ENCODE measurements at regions not wholly inside any gene's neighbourhood (a gene's known extent, or its start where the extent isn't known, plus 50 kb on each side); places are given as distances from the start of the nearest gene placed in this dataset.
"Not testable (repeated sequence)": the region's sequence is repeated elsewhere in the genome, so short reads cannot be mapped to it uniquely, and the experiment has no call there.

- DNase-seq (ENCODE audit: low read depth), result no peak
Measured at GRCh38 chrX:122906726-122907125, 277.4 kb upstream of the GRIA3 start.

DNA sequence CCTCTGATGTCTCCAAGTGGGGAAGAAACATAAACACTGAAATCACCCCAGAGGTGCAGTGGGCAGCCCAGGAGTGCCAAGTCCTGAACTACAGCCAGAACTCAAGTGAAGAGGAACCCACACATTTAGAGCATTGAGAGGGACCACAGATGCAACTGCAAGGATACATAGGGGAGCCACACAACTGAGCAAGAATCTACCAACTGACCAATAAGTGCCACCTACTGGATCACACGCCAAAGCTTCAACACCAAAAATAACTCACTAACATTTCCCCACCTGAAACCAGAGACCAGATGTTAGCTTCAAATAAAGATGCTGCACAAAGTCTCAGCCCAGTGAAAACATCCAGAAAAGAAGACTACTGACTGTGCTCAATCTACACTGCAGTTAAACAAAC lies 276.7 kb upstream of the GRIA3 start:
- no peak for DNase-seq (ENCODE audit: low read depth)

GRCh38 chrX:122910697-122911096 lies 273.4 kb upstream of the GRIA3 start:
- no peak for DNase-seq (ENCODE audit: low read depth)

DNA sequence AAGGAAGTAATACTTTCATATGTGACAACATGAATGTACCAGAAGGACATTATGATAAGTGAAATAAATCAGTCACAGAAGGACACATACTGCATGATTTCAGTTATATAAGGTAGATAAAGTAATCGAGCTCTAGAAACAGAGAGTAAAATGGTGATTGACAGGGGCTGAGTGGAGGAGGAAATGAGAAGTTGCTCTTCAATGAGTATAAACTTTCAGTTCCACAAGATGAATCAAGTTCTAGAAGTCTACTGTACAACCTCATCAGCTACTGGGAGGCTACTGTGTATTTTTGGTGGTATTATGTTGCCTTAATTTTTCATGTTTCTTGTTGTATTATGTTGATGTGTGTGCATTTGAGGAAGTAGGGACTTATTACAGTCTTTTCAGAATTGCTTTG lies 270.9 kb upstream of the GRIA3 start:
- no peak for DNase-seq (ENCODE audit: low read depth)

- no peak for DNase-seq (ENCODE audit: low read depth)
Measured at GRCh38 chrX:122913764-122914163, 270.3 kb upstream of the GRIA3 start.

DNA sequence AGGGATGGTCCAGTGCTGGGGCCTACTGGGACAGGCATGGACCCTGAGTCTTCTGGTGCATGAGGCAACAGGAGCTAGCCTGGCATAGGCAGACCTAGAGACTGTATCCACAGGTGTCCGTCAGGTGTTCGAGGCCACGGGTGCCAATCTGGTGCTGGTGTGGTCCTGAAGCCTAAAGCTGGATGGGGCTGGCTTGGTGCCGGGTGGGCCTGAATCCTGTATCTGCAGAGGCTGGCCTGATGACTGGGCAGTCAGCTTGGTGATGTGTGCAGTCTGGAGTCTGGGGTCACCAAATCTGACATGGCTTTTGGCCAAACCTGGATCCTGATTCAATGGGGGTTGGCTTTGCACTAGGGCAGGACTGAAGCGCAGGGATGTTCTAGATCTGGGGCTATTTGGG lies 269.8 kb upstream of the GRIA3 start:
- no peak for DNase-seq (ENCODE audit: low read depth)

DNA sequence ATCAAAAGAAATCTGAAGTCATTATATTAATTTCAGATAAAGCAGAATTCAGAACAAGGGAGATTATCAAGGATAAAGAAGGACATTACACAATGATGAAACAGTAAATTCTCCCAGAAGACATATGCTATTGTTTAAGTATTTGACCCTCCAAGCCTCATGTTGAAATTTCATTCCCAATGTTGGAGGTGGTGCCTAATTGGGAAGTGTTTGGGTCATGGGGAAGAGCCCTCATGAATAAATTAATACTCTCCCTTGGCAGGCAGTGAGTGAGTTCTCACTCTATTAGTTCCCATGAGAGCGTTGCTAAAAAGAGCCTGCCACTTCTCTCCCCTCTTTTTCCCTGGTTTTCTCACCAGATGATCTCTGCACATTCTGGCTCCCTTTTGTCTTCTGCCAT lies 249.9 kb upstream of the GRIA3 start:
- no peak for DNase-seq (ENCODE audit: low read depth)

- DNase-seq (ENCODE audit: low read depth), result no peak
Measured at GRCh38 chrX:122940199-122940598, 243.9 kb upstream of the GRIA3 start.

GRCh38 chrX:122941806-122942205 lies 242.3 kb upstream of the GRIA3 start:
- DNase-seq (ENCODE audit: low read depth), result no peak

GRCh38 chrX:122943918-122944317 lies 240.2 kb upstream of the GRIA3 start:
- DNase-seq (ENCODE audit: low read depth), result peak; percentile 42

- DNase-seq (ENCODE audit: low read depth), result no peak
Measured at GRCh38 chrX:122945328-122945727, 238.8 kb upstream of the GRIA3 start.

DNA sequence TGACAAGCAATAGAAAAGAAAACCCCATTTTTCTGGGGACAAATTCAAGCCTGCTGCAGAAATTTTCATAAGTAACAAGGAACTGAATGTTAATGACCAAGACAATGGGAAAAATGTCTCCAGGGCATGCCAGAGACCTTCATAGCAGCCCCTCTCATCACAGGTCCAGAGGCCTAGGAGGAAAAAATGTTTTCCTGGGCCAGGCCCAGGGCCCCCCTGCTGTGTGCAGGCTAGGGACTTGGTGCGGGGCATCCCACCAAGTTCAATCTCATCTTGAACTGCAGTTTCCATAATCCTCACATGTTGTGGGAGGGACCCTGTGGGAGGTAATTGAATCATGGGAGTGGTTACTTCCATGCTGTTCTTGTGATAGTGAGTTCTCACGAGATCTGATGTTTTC lies 211.5 kb upstream of the GRIA3 start:
- DNase-seq (ENCODE audit: low read depth), result no peak

DNA sequence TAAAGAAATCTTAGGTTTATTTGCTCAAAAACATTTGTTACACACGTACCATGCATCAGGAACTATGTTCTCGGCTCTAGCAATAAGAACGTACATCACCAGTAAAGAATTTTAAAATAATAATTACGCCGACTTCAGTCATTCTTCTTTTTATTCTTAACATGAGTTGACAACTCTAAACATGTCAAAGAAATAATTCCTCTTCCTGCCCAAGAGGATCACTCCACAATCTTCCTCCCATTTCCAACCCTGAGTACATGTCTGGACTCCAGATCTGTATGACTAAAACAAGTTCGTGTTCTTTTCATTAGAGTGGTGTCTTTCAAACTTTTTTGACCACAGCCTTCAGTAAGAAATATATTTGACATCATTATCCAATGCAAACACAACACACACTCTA lies 201.6 kb upstream of the GRIA3 start:
- DNase-seq (ENCODE audit: low read depth), result no peak

DNA sequence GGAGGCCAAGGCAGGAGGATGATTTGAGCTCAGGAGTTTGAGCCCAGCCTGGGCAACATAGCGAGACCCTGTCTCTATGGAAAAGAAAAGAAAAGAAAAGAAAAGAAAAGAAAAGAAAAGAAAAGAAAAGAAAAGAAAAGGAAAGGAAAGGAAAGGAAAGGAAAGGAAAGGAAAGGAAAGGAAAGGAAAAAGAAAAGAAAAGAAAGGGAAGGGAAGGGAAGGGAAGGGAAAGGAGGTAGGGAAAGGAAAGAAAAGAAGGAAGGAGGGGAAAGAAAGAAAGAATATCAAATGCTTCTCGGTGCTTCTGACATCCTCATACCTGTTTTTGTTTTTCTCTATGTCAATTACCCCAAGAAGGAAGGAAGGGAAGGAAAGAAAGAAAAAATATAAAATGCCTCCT lies 181.2 kb upstream of the GRIA3 start:
- not testable (repeated sequence) for DNase-seq (ENCODE audit: low read depth)

DNA sequence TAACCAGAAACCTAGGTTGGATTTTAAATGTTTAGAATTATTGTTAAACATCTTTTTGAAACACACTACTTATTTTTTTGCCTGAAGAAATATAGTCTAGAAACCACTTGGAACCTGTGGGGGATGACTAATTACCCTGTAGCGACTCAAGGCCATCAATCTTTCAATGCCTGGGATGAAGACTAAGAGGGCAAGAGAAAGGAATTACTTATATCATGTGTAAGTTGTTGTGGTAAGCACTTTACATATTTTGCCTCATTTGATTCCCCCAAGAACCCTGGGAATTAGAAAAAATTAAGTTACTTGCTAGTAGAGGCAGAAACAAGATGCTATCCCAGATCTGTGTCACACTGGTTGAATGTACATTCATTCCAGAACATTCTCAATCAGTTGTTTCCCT lies 170.9 kb upstream of the GRIA3 start:
- no peak for DNase-seq (ENCODE audit: low read depth)

DNA sequence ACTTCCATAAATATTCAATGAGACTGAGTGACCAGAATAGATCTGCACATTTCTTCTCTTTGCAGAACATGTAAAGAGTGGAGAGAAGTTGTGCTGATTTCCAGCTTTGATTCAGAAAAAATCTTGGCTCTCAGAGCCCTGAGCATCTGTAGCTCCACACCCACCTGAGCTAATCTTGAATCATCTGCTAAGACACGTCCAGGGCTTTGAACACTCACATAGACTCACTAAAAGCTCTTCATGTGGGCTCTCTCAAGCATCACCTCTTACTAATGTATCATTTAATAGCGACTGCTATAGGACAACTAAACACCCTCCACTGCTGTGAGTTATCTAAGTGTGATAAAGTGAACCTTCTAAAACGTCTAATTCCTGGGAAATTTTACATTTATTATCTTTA lies 147.7 kb upstream of the GRIA3 start:
- DNase-seq (ENCODE audit: low read depth), result no peak

GRCh38 chrX:123049071-123049625 lies 134.9 kb upstream of the GRIA3 start:
- no peak for DNase-seq (ENCODE audit: low read depth)

- DNase-seq (ENCODE audit: low read depth), result no peak
Measured at GRCh38 chrX:123060986-123061385, 123.1 kb upstream of the GRIA3 start.

DNA sequence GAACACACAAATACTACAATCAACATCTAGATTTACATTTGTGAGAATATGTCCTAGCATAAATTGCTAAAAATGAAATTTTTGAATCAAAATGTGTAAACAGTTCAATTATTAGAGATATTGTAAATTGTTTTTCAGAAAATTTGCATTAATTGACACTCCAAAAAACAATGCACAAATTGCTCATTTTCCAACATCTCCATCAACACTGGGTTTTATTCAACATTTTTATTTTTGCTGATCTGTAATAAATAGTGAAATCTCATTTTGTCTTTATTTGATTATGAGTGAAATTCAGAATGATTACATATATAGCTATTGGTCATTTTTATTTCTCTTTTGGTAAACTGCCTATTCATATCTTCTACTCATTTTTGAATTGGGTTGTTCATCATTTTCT lies 120.0 kb upstream of the GRIA3 start:
- DNase-seq (ENCODE audit: low read depth), result no peak

GRCh38 chrX:123072686-123073385 lies 111.2 kb upstream of the GRIA3 start:
- DNase-seq (ENCODE audit: low read depth), result no peak

DNA sequence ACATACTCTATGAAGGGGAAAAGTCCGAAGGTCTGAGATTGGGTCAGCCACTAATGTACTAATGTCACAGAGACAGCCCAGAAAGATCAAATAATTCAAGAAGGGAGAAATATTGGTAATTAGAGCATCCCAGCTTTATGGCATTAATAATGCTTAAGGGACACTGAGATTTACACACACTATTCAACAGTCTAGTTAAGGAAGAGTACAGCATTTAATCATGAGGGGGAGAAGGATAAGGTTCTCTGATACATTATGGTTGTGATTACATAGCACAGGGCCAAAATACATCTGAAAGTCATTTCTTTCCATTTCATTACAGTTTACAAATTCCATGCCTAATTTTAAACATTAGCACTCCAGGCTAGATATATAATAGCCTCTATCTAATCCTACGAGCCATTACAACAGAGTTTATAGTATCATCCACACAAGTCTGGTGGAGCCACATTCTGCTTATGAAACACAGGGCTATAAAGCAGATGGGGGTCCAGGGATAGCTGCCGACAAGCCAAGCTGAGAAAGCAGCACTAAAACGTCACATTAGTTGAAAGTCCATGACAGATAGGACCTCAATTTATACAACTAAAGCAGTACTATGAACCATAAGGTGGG lies 108.0 kb upstream of the GRIA3 start:
- no peak for DNase-seq (ENCODE audit: low read depth)

DNA sequence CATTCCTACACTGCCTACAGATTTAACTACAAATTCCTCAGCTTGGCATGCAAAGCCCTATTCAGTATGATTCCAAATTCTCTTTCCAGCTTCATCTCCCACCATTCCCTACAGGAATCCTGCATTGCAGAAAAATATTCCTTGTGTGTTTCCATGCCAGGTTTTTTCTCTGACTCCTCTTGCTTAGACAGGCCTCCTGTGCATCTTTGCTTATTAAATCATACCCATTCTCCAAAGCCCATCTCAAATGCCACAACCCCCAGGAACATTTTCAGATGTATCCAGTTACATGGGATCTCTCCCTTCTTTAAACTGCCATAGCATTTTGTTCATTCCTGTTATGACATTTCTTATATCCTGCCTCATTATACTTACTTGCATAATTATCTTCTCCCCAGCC lies 106.4 kb upstream of the GRIA3 start:
- no peak for DNase-seq (ENCODE audit: low read depth)

DNA sequence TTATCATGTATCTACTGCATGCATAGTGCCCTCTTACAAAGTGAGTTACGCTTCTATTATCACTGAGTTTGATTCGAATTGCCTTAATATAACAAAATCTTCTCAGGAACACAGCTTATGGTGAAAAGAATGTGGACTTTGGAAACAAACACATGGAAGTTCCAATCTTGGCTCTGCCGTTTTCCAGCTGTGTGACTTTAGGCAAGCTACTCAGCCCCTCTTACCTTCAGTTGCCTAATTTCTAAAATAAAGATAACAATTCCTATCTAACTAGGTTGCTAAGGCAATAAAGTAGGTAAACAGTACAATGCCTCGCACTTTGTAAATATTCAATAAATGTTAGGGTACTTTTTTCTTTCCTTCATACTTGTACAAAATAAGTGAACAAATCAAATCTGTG lies 104.0 kb upstream of the GRIA3 start:
- no peak for DNase-seq (ENCODE audit: low read depth)

- DNase-seq (ENCODE audit: low read depth), result no peak
Measured at GRCh38 chrX:123081776-123082175, 102.3 kb upstream of the GRIA3 start.
